Right hindlimb (tissue), 1 donor: ENCODE measurements at regions not wholly inside any gene's neighbourhood (a gene's known extent, or its start where the extent isn't known, plus 50 kb on each side); places are given as distances from the start of the nearest gene placed in this dataset.

ENCODE experiments used
- DNase-seq: peaks from one replicate; pipeline ENCODE4 v3.0.0-alpha.2; 2018

- DNase-seq: no peak
These were observed 1144.6 kb upstream of the TMPRSS15 start for GRCh38 chr21:19547951-19548840.

GRCh38 chr21:19553919-19554615 is 1150.5 kb upstream of the TMPRSS15 start:
- DNase-seq: no peak

- DNase-seq: no peak
These were observed 1153.5 kb upstream of the TMPRSS15 start for GRCh38 chr21:19557046-19557445.

- DNase-seq: no peak
These were observed 1153.9 kb upstream of the TMPRSS15 start for GRCh38 chr21:19557488-19557887.

GRCh38 chr21:19565587-19565986 is 1162.0 kb upstream of the TMPRSS15 start:
- DNase-seq: no peak

DNA sequence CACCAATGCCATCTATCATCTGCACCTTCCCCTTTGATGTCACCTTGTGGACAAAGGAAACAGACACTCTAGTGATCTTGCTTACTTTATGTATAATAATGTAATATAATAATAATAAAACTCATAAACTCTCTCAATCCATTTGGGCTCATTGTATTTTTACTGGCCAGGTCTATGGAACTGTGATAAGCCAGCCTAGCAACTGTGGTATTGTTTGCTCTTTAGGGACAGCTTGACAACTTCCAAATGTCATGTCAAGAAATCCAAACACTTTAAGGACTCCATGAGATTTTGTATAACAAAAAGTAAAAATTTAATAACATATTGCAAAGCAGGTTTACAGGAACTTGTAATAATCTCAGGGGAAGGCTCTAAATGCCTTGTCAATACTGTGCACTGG is 1163.4 kb upstream of the TMPRSS15 start:
- no peak for DNase-seq

DNA sequence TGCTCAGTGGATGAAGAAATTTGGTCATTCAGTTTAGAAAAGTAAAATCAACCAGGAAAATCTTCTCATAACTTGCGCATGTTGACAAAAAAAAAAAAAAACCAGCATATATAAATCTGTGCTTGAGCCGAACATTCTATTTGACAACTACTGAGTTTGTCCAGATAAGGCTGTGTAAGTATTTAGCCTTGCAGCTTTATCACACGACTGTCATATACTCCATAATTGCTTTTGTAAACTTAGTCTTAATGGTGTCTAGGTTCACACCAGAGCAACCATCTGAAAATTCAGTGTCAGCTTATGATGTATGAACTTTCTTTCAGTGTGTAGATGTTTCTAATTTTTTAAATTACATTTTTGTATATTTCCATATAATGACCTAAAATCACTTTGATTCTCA is 1173.8 kb upstream of the TMPRSS15 start:
- DNase-seq: no peak

DNA sequence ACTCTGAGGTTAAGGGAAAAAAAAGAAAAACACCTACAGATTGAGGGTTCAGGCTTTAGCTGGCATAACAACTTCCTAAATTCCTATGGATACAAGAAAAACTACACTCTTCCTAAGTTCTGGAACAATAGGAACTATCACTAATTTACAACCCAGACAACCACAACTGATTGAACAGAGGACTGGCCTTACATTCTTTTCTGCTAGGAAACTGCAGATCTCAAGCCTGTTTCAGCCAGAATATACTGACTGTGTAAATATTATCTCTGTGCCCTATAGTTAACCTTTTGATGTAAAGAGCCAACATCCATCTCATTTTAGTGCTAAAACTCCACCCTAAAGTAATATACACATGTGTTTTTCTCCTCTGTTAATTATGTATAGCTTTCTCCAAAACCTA is 1186.5 kb upstream of the TMPRSS15 start:
- no peak for DNase-seq

- no peak for DNase-seq
These were observed 1199.5 kb upstream of the TMPRSS15 start for GRCh38 chr21:19603011-19603593.

DNA sequence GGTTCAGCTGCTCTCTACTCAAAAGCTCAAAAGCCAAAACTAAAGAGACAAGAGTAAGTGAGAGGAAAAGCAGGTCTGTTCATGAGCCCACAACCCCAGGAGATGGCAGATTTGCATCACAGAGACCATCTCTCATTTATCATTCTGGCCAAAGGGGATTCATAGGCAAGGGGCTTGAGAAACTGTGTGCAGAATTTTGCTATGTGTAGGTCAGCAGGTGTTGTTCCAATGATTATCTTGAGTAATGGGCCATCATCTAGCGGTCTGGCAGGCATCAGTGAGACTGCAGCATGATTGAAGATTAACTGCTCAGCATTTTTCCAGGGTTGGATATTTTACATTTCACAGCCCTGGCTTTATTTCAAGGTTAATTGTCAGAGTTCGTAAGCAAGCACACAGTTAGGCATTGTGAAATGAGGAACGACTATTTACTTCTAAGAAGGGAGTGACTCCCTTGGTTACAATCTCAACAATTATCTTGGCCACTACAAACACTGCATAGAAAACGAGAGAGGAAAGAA is 1204.6 kb upstream of the TMPRSS15 start:
- DNase-seq: no peak

DNA sequence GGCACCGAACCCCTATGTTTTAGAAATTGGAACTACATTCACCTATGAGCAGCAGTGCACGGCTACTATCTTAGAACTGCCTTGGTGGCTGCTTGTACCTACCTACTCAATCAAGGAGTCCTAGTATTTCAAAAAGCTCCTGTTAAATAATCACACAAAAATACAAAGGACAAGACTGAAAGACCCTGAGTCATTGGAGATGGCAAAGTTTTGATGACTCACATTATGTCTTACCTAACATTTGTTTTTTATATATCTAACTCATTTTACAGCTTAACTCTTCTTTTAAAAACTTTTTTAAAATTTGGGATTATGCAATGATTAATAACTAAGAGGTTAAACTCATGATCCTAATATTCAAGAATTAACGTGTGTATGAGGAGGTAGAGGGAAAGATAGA is 1206.0 kb upstream of the TMPRSS15 start:
- DNase-seq: no peak

DNA sequence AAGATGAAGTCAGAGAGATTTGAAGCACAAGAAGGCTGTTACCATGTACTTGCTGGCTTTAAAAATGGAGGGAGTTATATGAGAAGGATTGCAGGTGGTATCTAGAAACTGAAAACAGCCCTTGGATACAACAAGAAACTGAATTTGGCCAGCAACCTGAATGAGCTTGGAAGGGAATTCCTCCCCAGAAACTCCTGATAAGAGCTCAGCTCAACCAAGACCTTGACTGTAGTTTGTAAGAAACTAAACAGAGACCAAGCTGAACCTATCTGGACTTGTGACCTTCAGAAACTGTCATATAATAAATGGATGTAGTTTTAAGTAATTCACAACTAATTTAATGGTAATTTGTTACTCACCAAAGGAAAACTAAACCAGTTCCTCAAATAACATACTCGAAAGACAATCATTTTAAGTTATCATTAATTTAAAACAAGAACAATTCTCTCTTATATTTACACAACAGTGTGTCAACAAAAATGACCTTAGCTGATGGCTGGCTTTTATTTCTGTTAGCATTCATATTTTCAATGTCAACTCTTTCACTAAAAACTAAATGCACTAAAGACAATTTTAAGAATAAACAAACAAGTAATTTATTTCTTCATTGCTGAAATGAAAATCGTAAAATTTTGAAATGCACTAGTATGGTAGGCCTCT is 1218.4 kb upstream of the TMPRSS15 start:
- DNase-seq: no peak

- DNase-seq: no peak
These were observed 1237.4 kb upstream of the TMPRSS15 start for GRCh38 chr21:19640964-19641363.

DNA sequence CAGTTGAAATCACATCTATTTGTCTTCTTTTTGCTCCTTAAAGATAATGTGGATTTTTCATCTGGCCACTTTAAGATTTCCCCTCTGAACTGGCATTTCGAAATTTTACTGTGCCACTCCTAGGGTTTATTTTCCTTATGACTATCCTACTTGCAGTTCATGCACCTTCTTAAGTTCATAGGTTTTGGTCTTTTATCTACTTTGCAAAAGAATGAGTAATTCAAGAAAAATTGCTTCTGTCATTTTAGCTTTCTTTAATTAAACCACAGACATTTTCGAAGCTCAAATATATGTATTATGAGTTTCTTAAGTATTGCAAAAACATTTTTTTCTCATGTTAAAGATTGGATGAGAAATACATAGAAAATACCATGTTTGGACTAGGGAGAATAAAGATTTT is 1244.8 kb upstream of the TMPRSS15 start:
- DNase-seq: no peak

GRCh38 chr21:19683492-19683891 is 1279.9 kb upstream of the TMPRSS15 start:
- no peak for DNase-seq

DNA sequence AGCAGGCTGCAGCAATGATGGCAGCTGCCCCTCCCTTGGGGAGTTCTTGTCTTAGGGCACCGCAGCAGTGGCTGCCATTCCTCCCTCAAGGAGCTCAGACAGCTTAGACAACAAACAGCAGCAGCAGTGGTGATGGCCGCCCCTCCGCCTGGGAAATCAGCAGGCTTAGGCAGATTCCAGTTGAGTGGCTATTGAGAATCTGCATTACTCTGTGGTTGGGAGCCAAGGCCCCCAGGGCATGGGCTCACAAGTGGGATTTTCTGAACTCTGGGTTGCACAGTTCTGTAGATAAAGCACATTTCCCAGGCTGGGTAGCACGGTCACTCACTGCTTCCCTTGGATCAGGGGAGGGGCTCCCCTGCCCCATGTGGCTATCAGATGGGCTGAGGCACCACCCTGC is 1280.7 kb upstream of the TMPRSS15 start:
- DNase-seq: no peak

DNA sequence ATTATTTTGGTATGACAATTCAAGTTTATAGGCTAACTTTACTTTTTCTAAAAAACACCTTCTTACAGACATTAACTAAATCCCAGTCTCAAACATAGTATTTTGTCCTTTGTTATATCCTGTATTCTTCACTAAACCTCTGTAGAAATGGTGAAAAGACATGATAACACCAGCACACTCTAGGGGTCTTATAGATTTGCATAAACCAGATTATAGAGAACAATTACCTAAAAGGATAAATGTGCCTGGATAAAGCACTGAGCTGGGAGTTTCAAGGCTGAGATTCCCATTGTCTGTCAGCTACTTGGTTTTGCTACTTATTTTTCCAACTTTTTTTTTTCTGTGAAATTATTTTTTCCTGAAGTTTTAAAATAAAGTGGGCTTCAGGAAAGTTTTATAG is 1288.6 kb upstream of the TMPRSS15 start:
- DNase-seq: no peak

DNA sequence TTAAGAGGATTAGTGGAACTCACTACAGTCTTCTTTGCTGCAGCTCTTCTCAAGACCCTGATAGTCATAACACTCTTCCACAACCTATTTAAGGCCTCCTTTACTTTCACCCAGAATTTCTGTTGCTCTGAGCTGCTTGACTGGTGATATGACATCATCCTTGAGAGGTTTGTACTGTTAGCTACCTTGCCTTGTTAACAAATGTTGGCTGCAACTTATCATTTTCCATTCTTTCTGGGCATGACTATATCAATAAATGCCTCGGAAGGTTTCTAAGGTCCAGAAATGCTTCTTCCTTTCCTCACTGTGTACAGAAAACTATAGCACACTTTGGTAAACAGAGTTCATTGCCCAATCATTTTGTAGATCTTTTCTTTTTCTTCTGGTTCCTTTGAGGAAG is 1292.2 kb upstream of the TMPRSS15 start:
- DNase-seq: no peak

GRCh38 chr21:19700476-19700875 is 1296.9 kb upstream of the TMPRSS15 start:
- no peak for DNase-seq

DNA sequence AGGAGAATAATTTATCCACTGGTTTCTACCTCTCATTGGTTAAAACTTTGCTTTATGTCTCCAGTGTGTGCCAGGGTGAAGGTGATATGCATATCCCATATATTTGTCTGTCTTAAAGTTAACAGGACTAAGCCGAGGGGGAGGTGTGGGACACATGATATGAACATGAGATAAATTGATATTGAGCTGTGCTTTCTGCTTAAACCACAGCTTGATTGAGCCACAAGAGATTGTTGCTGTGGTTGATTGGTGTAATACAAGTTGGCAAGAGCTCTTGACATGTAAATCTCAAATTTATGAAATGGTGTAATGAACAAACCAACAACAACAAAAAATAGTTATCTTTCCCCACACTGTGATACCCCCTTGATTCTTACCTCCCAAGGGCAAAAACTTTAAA is 1295.5 kb upstream of the NCAM2 start:
- DNase-seq: no peak

DNA sequence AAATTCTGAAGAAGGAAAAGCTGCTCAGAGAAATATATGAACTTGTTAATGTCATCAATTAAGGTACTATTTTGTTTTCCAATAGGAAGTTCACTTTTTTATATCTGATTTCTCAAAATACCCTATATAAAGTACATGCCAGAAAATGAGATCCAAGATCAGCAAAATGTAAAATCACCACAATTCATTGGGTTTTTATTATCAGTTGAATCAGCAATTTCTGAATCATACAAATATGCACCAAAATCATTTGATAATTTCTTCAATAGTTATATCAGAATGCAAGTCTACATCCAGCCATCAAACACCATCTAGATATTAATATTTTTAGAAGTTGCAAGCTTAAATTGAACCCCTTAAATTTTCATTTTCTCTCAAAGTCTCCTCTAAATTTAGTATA is 1293.4 kb upstream of the NCAM2 start:
- no peak for DNase-seq

DNA sequence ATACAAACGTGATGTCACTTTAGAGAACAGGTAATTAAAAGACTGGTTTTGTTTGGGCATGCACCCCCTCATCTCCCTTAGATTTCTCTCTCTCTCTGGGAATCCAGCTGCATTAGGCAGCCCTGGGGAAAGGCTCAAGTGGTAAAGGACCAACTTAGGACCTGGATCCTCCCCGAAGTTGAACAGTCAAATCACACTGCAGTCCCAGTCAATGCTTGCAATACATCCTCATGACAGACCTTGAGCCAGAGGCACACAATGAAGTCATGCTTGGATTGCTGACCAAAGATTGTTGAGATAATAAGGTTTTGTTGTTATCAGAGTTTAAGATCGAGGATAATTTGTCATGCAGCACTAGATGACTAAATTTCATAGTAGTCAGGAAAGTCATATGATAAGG is 1285.8 kb upstream of the NCAM2 start:
- DNase-seq: no peak

DNA sequence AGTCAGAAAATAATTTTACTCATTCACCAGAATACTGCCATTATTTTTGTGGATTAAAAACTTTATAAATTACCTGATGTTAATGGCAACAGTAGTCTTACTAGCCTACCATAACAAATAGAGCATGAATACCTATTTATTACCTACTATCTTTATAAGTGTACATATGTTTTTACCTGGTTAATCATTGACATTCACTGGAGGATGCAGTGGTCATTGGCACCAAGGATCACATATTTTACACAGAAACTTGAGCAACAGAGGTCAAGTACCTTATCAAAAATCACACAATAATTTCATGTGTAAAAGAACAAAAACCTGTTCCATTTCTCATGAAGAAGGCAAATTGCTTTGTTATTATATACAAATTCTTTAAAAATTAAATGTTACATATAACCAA is 1284.9 kb upstream of the NCAM2 start:
- no peak for DNase-seq
